ENCODE measurements at regions not wholly inside any gene's neighbourhood (a gene's known extent, or its start where the extent isn't known, plus 50 kb on each side); places are given as distances from the start of the nearest gene placed in this dataset.

- CTCF ChIA-PET: no interaction called here
- no peak overlapping the region for H3K27ac Mint-ChIP-seq
- H3K4me1 Mint-ChIP-seq: peaks cover 16% of the 10 kb centered on the region
- H3K4me3 Mint-ChIP-seq: no peak overlapping the region
- no peak for TF ChIP-seq ZNF423 (CRISPR knock-in tag; IDR thresholded peaks at IDR 0.05)
- TF ChIP-seq CDX4 (CRISPR knock-in tag; IDR thresholded peaks at IDR 0.05; ENCODE audit: borderline replicate concordance): no peak
- no peak for TF ChIP-seq ZNF512 (CRISPR knock-in tag; IDR thresholded peaks at IDR 0.05; ENCODE audit: borderline replicate concordance)
- no peak for TF ChIP-seq TEAD1 (CRISPR knock-in tag; IDR thresholded peaks at IDR 0.05)
- TF ChIP-seq ZNF671 (CRISPR knock-in tag; IDR thresholded peaks at IDR 0.05): no peak
- no peak for TF ChIP-seq ZBTB21 (CRISPR knock-in tag; IDR thresholded peaks at IDR 0.05; ENCODE audit: borderline replicate concordance)
- no peak for TF ChIP-seq CREM (CRISPR knock-in tag; IDR thresholded peaks at IDR 0.05)
- ATAC-seq: no peak
- POLR2A ChIA-PET: no interaction called here
- H3K36me3 Mint-ChIP-seq: 0 out of 2 replicates have a peak, but pooled peaks cover 3% of the 10 kb centered on the region
- H3K9me3 Mint-ChIP-seq: peaks cover 17% of the 10 kb centered on the region
- H3K27me3 Mint-ChIP-seq (ENCODE audit: low read depth): peaks cover 3% of the 10 kb centered on the region; the same call in 1 of the 2 replicates
- no peak for DNase-seq (ENCODE audit: low spot score)
Measured at GRCh38 chr9:109682227-109682626, 97.8 kb upstream of the PALM2AKAP2 start.

DNA sequence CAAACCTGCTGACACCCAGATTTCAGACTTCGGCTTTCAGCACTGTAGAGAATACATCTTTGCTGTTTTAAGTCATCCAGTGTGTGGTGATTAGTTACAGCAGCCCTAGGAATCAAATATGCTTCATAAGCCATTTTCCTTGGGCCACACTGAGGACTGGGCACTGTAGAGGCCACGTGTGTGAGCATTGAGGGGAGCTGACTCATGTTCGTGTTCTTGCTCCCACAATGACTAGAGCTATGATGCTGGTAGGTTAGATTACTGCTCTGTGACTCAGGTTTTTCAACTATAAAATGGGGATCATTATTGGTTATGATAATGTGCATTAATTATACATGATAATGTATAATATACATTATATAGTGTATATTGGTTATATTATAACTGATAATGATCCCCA is 96.5 kb upstream of the PALM2AKAP2 start:
- Mint-ChIP-seq H3K9me3 (peaks cover 17% of the 10 kb centered on the region), H3K4me1 (peaks cover 16% of the 10 kb centered on the region), H3K4me3 (no peak overlapping the region), H3K27me3 (ENCODE audit: low read depth) (peaks cover 3% of the 10 kb centered on the region; the same call in 1 of the 2 replicates), H3K36me3 (0 out of 2 replicates have a peak, but pooled peaks cover 3% of the 10 kb centered on the region), H3K27ac (no peak overlapping the region)
- ATAC-seq (no peak), DNase-seq (ENCODE audit: low spot score) (no peak)
- TF ChIP-seq, protein P1, sequence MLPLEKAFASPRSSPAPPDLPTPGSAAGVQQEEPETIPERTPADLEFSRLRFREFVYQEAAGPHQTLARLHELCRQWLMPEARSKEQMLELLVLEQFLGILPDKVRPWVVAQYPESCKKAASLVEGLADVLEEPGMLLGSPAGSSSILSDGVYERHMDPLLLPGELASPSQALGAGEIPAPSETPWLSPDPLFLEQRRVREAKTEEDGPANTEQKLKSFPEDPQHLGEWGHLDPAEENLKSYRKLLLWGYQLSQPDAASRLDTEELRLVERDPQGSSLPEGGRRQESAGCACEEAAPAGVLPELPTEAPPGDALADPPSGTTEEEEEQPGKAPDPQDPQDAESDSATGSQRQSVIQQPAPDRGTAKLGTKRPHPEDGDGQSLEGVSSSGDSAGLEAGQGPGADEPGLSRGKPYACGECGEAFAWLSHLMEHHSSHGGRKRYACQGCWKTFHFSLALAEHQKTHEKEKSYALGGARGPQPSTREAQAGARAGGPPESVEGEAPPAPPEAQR (CRISPR knock-in tag; IDR thresholded peaks at IDR 0.05): no peak
- TF ChIP-seq, protein P2, sequence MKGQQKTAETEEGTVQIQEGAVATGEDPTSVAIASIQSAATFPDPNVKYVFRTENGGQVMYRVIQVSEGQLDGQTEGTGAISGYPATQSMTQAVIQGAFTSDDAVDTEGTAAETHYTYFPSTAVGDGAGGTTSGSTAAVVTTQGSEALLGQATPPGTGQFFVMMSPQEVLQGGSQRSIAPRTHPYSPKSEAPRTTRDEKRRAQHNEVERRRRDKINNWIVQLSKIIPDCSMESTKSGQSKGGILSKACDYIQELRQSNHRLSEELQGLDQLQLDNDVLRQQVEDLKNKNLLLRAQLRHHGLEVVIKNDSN (CRISPR knock-in tag; IDR thresholded peaks at IDR 0.05): no peak
- TF ChIP-seq ZBTB21 (CRISPR knock-in tag; IDR thresholded peaks at IDR 0.05; ENCODE audit: borderline replicate concordance) (no peak), MYBL2 (CRISPR knock-in tag; IDR thresholded peaks at IDR 0.05) (no peak), ZBTB43 (CRISPR knock-in tag; IDR thresholded peaks at IDR 0.05) (no peak)
- ChIA-PET CTCF (no interaction called here), POLR2A (no interaction called here)

DNA sequence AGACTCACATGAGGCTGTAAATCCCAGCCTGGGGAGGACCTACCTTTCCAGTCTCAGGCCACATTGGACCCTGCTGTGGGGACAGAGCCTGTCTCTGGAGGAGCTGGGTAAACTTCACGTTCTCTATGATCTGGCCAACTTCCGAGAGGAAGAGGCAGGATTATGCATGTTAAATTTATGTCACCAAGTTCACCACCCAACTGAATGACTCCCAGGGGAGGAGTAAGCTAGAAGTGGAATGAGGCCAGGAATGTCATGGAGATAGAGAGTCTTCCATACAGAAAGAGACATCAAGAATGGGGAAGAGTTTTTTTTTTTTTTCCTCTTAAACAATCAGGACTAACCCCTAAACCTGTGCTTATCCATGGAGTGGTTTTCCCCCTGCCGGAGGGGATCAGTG is 90.3 kb upstream of the PALM2AKAP2 start:
- DNase-seq (ENCODE audit: low spot score) (no peak), ATAC-seq (no peak)
- Mint-ChIP-seq H3K4me1 (no peaks in the 10 kb centered on the region), H3K27me3 (ENCODE audit: low read depth) (no peaks in the 10 kb centered on the region; the same call in 1 of the 2 replicates), H3K27ac (no peak overlapping the region), H3K9me3 (peaks cover 10% of the 10 kb centered on the region), H3K4me3 (no peak overlapping the region), H3K36me3 (0 out of 2 replicates have a peak, but pooled peaks cover 3% of the 10 kb centered on the region)
- TF ChIP-seq NR3C1 (CRISPR knock-in tag; conservative IDR thresholded peaks at IDR 0.05; ENCODE audit: low read depth) (no peak), SP1 (CRISPR knock-in tag; conservative IDR thresholded peaks at IDR 0.05) (no peak), ZNF232 (CRISPR knock-in tag; IDR thresholded peaks at IDR 0.05) (no peak), ESRRA (CRISPR knock-in tag; IDR thresholded peaks at IDR 0.05; ENCODE audit: borderline replicate concordance) (no peak), TP53 (CRISPR knock-in tag; IDR thresholded peaks at IDR 0.05) (no peak), IRF1 (CRISPR knock-in tag; IDR thresholded peaks at IDR 0.05) (no peak), PRDM15 (CRISPR knock-in tag; IDR thresholded peaks at IDR 0.05) (no peak), CTCF (IDR thresholded peaks at IDR 0.05) (no peak), ETV6 (CRISPR knock-in tag; IDR thresholded peaks at IDR 0.05) (no peak)
- TF ChIP-seq, protein P2 (CRISPR knock-in tag; IDR thresholded peaks at IDR 0.05): no peak
- CTCF ChIA-PET: no interaction called here
- POLR2A ChIA-PET: no interaction called here
